Prostate gland (tissue), 2 donors: ENCODE measurements at regions not wholly inside any gene's neighbourhood (a gene's known extent, or its start where the extent isn't known, plus 50 kb on each side); places are given as distances from the start of the nearest gene placed in this dataset.

Source experiments
- CTCF ChIP-seq, 4 experiments: fragments of 200-600 bp in 2 of 4; fragments of 450-650 bp in 2 of 4; sonication (generic) in 2 of 4; IDR thresholded peaks; 1 replicate in 3 of 4; 2 replicates in 1 of 4; pipeline ENCODE4 v1.5.1; 2016 to 2019; ENCODE audit warnings: antibody characterized with exemption in 4 of 4, mild to moderate bottlenecking in 2 of 4, moderate library complexity in 2 of 4
- POLR2AphosphoS5 ChIP-seq: sonication (generic); formaldehyde crosslinking; IDR thresholded peaks from one replicate; pipeline ENCODE4 v1.6.1; 2017; ENCODE audit warnings: antibody characterized with exemption

- TF ChIP-seq POLR2AphosphoS5 (no peak), CTCF (IDR thresholded peaks at IDR 0.05) (no peak)
Observed at GRCh38 chr2:67515538-67515937, 118.4 kb downstream of the ETAA1 start.
